ENCODE measurements at regions not wholly inside any gene's neighbourhood (a gene's known extent, or its start where the extent isn't known, plus 50 kb on each side); places are given as distances from the start of the nearest gene placed in this dataset.

- no peak for TF ChIP-seq REST (IDR thresholded peaks at IDR 0.05; ENCODE audit: low read depth)
- TF ChIP-seq RAD21 (IDR thresholded peaks at IDR 0.05; ENCODE audit: low read depth): no peak
- TF ChIP-seq CTCF (IDR thresholded peaks at IDR 0.05 in 2 of 3, conservative IDR thresholded peaks at IDR 0.05 in 1 of 3; ENCODE audit: borderline replicate concordance in 1 of 3, insufficient read depth in 1 of 3, low read depth in 2 of 3, low read length in 2 of 3): no peak
- no peak for TF ChIP-seq POLR2A (IDR thresholded peaks at IDR 0.05; ENCODE audit: borderline replicate concordance, extremely low read depth, insufficient read depth, insufficient read length)
- TF ChIP-seq YY1 (IDR thresholded peaks at IDR 0.05; ENCODE audit: extremely low read depth, insufficient replicate concordance, low read depth, low read length): no peak
Observed at GRCh38 chr18:73645160-73645715, 502.4 kb downstream of the FBXO15 start.
